CMK (cell line): ENCODE measurements at regions not wholly inside any gene's neighbourhood (a gene's known extent, or its start where the extent isn't known, plus 50 kb on each side); places are given as distances from the start of the nearest gene placed in this dataset.

Source experiments
- DNase-seq: peaks from one replicate; pipeline ENCODE4 v3.0.0-alpha.2; 2010; ENCODE audit warnings: low read depth

GRCh38 chr14:49016381-49016780 lies 569.8 kb downstream of the RPS29 start:
- DNase-seq: no peak

- DNase-seq: no peak
These were observed 571.7 kb downstream of the RPS29 start for GRCh38 chr14:49014476-49014875.

- DNase-seq: no peak
These were observed 577.8 kb downstream of the RPS29 start for GRCh38 chr14:49008363-49008762.

- DNase-seq: no peak
These were observed 595.0 kb downstream of the RPS29 start for GRCh38 chr14:48991141-48991540.

- no peak for DNase-seq
These were observed 602.8 kb downstream of the RPS29 start for GRCh38 chr14:48983351-48983888.

- DNase-seq: no peak
These were observed 611.2 kb downstream of the RPS29 start for GRCh38 chr14:48974994-48975393.

GRCh38 chr14:48973151-48973550 lies 613.0 kb downstream of the RPS29 start:
- DNase-seq: no peak

GRCh38 chr14:48970943-48971342 lies 615.2 kb downstream of the RPS29 start:
- no peak for DNase-seq

GRCh38 chr14:48967419-48967818 lies 618.8 kb downstream of the RPS29 start:
- no peak for DNase-seq

- no peak for DNase-seq
These were observed 622.9 kb downstream of the RPS29 start for GRCh38 chr14:48963231-48963790.

- DNase-seq: no peak
These were observed 628.7 kb downstream of the RPS29 start for GRCh38 chr14:48957486-48957885.

- DNase-seq: no peak
These were observed 630.3 kb downstream of the RPS29 start for GRCh38 chr14:48955857-48956256.

GRCh38 chr14:48954446-48954845 lies 631.7 kb downstream of the RPS29 start:
- DNase-seq: no peak

- DNase-seq: no peak
These were observed 641.4 kb downstream of the RPS29 start for GRCh38 chr14:48944809-48945208.

- DNase-seq: no peak
These were observed 642.3 kb downstream of the RPS29 start for GRCh38 chr14:48943913-48944312.

GRCh38 chr14:48937541-48938195 lies 648.5 kb downstream of the RPS29 start:
- no peak for DNase-seq

- no peak for DNase-seq
These were observed 649.3 kb downstream of the RPS29 start for GRCh38 chr14:48936849-48937248.

- DNase-seq: no peak
These were observed 649.8 kb downstream of the RPS29 start for GRCh38 chr14:48936362-48936761.

GRCh38 chr14:48925184-48925583 lies 661.0 kb downstream of the RPS29 start:
- no peak for DNase-seq

GRCh38 chr14:48914921-48915320 lies 671.3 kb downstream of the RPS29 start:
- DNase-seq: no peak

- no peak for DNase-seq
These were observed 671.8 kb downstream of the RPS29 start for GRCh38 chr14:48914382-48914781.

- DNase-seq: no peak
These were observed 685.6 kb downstream of the RPS29 start for GRCh38 chr14:48900565-48900964.

- no peak for DNase-seq
These were observed 695.8 kb downstream of the RPS29 start for GRCh38 chr14:48890333-48890732.

GRCh38 chr14:48876806-48877340 lies 709.3 kb downstream of the RPS29 start:
- no peak for DNase-seq
